GM12878 (cell line): ENCODE measurements at regions not wholly inside any gene's neighbourhood (a gene's known extent, or its start where the extent isn't known, plus 50 kb on each side); places are given as distances from the start of the nearest gene placed in this dataset.

Experiments used
- ATF3 ChIP-seq: IDR thresholded peaks from 2 replicates; pipeline ENCODE4 v1.6.1; 2011; ENCODE audit warnings: low read depth, mild to moderate bottlenecking, low read length, moderate library complexity, borderline replicate concordance; ENCODE audit errors: extremely low read depth
- EZH2 ChIP-seq: IDR thresholded peaks from 2 replicates; pipeline ENCODE4 v1.6.1; 2012; ENCODE audit warnings: low read depth, mild to moderate bottlenecking, control low read depth, inconsistent platforms, low read length, borderline replicate concordance; ENCODE audit not compliant: control insufficient read depth
- IKZF1 ChIP-seq: fragments of 450-650 bp; conservative IDR thresholded peaks from 2 replicates; pipeline ENCODE4 v1.6.1; 2017; ENCODE audit warnings: antibody characterized with exemption, mild to moderate bottlenecking
- IKZF2 ChIP-seq, 2 experiments: fragments of 450-650 bp; IDR thresholded peaks; 2 replicates each; pipeline ENCODE4 v1.6.1; 2017; ENCODE audit warnings: mild to moderate bottlenecking in 2 of 2, moderate library complexity in 2 of 2
- SUPT20H ChIP-seq: IDR thresholded peaks from 2 replicates; pipeline ENCODE4 v1.6.1; 2011; ENCODE audit warnings: low read depth, mild to moderate bottlenecking, low read length, moderate library complexity, borderline replicate concordance; ENCODE audit not compliant: control insufficient read depth
- TF ChIP-seq, protein P1 (sequence below), 3 experiments: IDR thresholded peaks in 2 of 3; conservative IDR thresholded peaks in 1 of 3; 2 replicates each; pipeline ENCODE4 v1.5.1; 2011; ENCODE audit warnings: low read depth in 3 of 3, low read length in 3 of 3, mild to moderate bottlenecking in 3 of 3, control low read depth in 2 of 3, moderate library complexity in 2 of 3, inconsistent platforms in 1 of 3, mixed read lengths in 1 of 3; ENCODE audit not compliant: control insufficient read depth in 2 of 3, insufficient read depth in 1 of 3; ENCODE audit errors: extremely low read depth in 1 of 3

GRCh38 chr21:19475525-19475924 lies 1071.9 kb upstream of the TMPRSS15 start:
- TF ChIP-seq, protein P1, sequence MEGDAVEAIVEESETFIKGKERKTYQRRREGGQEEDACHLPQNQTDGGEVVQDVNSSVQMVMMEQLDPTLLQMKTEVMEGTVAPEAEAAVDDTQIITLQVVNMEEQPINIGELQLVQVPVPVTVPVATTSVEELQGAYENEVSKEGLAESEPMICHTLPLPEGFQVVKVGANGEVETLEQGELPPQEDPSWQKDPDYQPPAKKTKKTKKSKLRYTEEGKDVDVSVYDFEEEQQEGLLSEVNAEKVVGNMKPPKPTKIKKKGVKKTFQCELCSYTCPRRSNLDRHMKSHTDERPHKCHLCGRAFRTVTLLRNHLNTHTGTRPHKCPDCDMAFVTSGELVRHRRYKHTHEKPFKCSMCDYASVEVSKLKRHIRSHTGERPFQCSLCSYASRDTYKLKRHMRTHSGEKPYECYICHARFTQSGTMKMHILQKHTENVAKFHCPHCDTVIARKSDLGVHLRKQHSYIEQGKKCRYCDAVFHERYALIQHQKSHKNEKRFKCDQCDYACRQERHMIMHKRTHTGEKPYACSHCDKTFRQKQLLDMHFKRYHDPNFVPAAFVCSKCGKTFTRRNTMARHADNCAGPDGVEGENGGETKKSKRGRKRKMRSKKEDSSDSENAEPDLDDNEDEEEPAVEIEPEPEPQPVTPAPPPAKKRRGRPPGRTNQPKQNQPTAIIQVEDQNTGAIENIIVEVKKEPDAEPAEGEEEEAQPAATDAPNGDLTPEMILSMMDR (IDR thresholded peaks at IDR 0.05 in 2 of 3, conservative IDR thresholded peaks at IDR 0.05 in 1 of 3; ENCODE audit: control insufficient read depth in 2 of 3, extremely low read depth in 1 of 3, insufficient read depth in 1 of 3, low read depth in 3 of 3, low read length in 3 of 3) = no peak
- TF ChIP-seq EZH2 (no peak), IKZF1 (no peak), IKZF2 (IDR thresholded peaks at IDR 0.05) (no peak), SUPT20H (no peak), ATF3 (no peak)
